IMR-90 (cell line): ENCODE measurements at regions not wholly inside any gene's neighbourhood (a gene's known extent, or its start where the extent isn't known, plus 50 kb on each side); places are given as distances from the start of the nearest gene placed in this dataset.

Experiments
- ATAC-seq: fragments of 200-7000 bp; cut with Tn5 transposase; 2 replicates; pipeline ENCODE4 v1.9.1; 2020; ENCODE audit warnings: low read depth, mild to moderate bottlenecking, moderate library complexity
- BruUV-seq: library from RNA; stranded (reverse); fragments of 400-500 nt; replicated peaks from 2 replicates; lab custom pipeline; 2021; lab: Mats Ljungman, UMichigan
- CTCF ChIA-PET: fragments of 300-600 bp; formaldehyde crosslinking; extraction: SDS; loops from one replicate; lab custom pipeline; 2021; ENCODE audit warnings: antibody characterized with exemption; lab: Yijun Ruan, JAX
- POLR2A ChIA-PET: fragments of 300-600 bp; sonication (Branson Sonifier 250); formaldehyde crosslinking; loops from one replicate; lab custom pipeline; 2022; ENCODE audit warnings: antibody characterized with exemption; ENCODE audit not compliant: unreplicated experiment; lab: Charles Lee
- DNase-seq: peaks from one replicate; pipeline ENCODE4 v3.0.0; 2013
- H2AFZ ChIP-seq: replicated peaks from 2 replicates; pipeline ENCODE3; 2013; ENCODE audit warnings: low read length, mild to moderate bottlenecking; ENCODE audit not compliant: poor library complexity
- H2AK5ac ChIP-seq: 2 replicates; pipeline ENCODE4 v1.6.1; 2013; ENCODE audit warnings: low read depth, low read length, inconsistent platforms
- H2AK9ac ChIP-seq: replicated peaks from 2 replicates; pipeline ENCODE3; 2013; ENCODE audit warnings: mild to moderate bottlenecking, low read depth, low read length, moderate library complexity; ENCODE audit not compliant: poor library complexity
- H2BK120ac ChIP-seq: 2 replicates; pipeline ENCODE4 v1.6.1; 2013; ENCODE audit warnings: low read depth, low read length, inconsistent platforms
- H2BK15ac ChIP-seq: 3 replicates; pipeline ENCODE4 v1.6.1; 2013; ENCODE audit warnings: low read depth, low read length, inconsistent platforms
- H2BK20ac ChIP-seq: 2 replicates; pipeline ENCODE4 v1.6.1; 2013; ENCODE audit warnings: low read depth, mild to moderate bottlenecking, inconsistent platforms, low read length, moderate library complexity
- H2BK5ac ChIP-seq: 2 replicates; pipeline ENCODE4 v1.6.1; 2013; ENCODE audit warnings: mild to moderate bottlenecking, low read depth, low read length, inconsistent platforms; ENCODE audit not compliant: poor library complexity, severe bottlenecking
- H3K14ac ChIP-seq: replicated peaks from 2 replicates; pipeline ENCODE4 v1.6.1; 2013; ENCODE audit warnings: low read depth, low read length, inconsistent platforms
- H3K18ac ChIP-seq: 2 replicates; pipeline ENCODE4 v1.6.1; 2013; ENCODE audit warnings: low read depth, low read length, control low read depth
- H3K23ac ChIP-seq: 2 replicates; pipeline ENCODE4 v1.6.1; 2013; ENCODE audit warnings: low read depth, low read length, inconsistent platforms
- H3K27ac ChIP-seq: 2 replicates; pipeline ENCODE4 v1.5.1; 2013; ENCODE audit warnings: mild to moderate bottlenecking, control low read depth, low read length; ENCODE audit not compliant: insufficient read depth
- H3K27me3 ChIP-seq: 2 replicates; pipeline ENCODE4 v1.6.1; 2013; ENCODE audit warnings: low read length; ENCODE audit not compliant: control insufficient read depth, insufficient read depth
- H3K36me3 ChIP-seq: 2 replicates; pipeline ENCODE4 v1.6.1; 2013; ENCODE audit warnings: low read length, mixed read lengths; ENCODE audit not compliant: control insufficient read depth, insufficient read depth
- H3K4ac ChIP-seq: 2 replicates; pipeline ENCODE4 v1.6.1; 2013; ENCODE audit warnings: low read depth, low read length, inconsistent platforms
- H3K4me1 ChIP-seq: 2 replicates; pipeline ENCODE4 v1.6.1; 2013; ENCODE audit warnings: low read length, mixed read lengths; ENCODE audit not compliant: control insufficient read depth, insufficient read depth
- H3K4me2 ChIP-seq: 2 replicates; pipeline ENCODE4 v1.6.1; 2013; ENCODE audit warnings: low read depth, mild to moderate bottlenecking, control low read depth, low read length, moderate library complexity
- H3K4me3 ChIP-seq: 2 replicates; pipeline ENCODE4 v1.5.1; 2013; ENCODE audit warnings: low read depth, mild to moderate bottlenecking, control low read depth, low read length, moderate library complexity; ENCODE audit not compliant: insufficient read depth
- H3K56ac ChIP-seq: 2 replicates; pipeline ENCODE4 v1.6.1; 2013; ENCODE audit warnings: low read length, inconsistent platforms; ENCODE audit not compliant: insufficient read depth; ENCODE audit errors: extremely low read depth
- H3K79me1 ChIP-seq, 2 experiments: 2 replicates each; pipeline ENCODE4 v1.6.1; 2013; ENCODE audit warnings: low read length in 2 of 2, inconsistent platforms in 1 of 2, low read depth in 1 of 2
- H3K9ac ChIP-seq: 2 replicates; pipeline ENCODE4 v1.6.1; 2013; ENCODE audit warnings: low read depth, low read length, control low read depth
- H3K9me1 ChIP-seq: 2 replicates; pipeline ENCODE4 v1.6.1; 2013; ENCODE audit warnings: low read length, inconsistent platforms; ENCODE audit not compliant: insufficient read depth
- H3K9me3 ChIP-seq: 2 replicates; pipeline ENCODE4 v1.6.1; 2013; ENCODE audit warnings: low read length; ENCODE audit not compliant: control insufficient read depth, insufficient read depth
- H4K20me1 ChIP-seq: 2 replicates; pipeline ENCODE4 v1.6.1; 2013; ENCODE audit warnings: low read length, inconsistent platforms; ENCODE audit not compliant: insufficient read depth
- H4K5ac ChIP-seq: 2 replicates; pipeline ENCODE4 v1.6.1; 2013; ENCODE audit warnings: mild to moderate bottlenecking, low read depth, low read length, control low read depth
- H4K8ac ChIP-seq, 2 experiments: 2 replicates each; pipeline ENCODE4 v1.6.1; 2013; ENCODE audit warnings: low read depth in 2 of 2, low read length in 2 of 2, control low read depth in 1 of 2, inconsistent platforms in 1 of 2
- H4K91ac ChIP-seq: 2 replicates; pipeline ENCODE4 v1.6.1; 2013; ENCODE audit warnings: low read depth, low read length, inconsistent platforms; ENCODE audit not compliant: insufficient read depth
- BHLHE40 ChIP-seq: fragments of 150-350 bp; IDR thresholded peaks from 2 replicates; pipeline ENCODE4 v1.6.1; 2016; ENCODE audit warnings: mild to moderate bottlenecking, low read depth, low read length
- CEBPB ChIP-seq: IDR thresholded peaks from 2 replicates; pipeline ENCODE4 v1.6.1; 2012; ENCODE audit warnings: low read depth, low read length, improper control_type of control experiment
- CHD1 ChIP-seq: IDR thresholded peaks from 2 replicates; pipeline ENCODE4 v1.6.1; 2012; ENCODE audit warnings: low read depth, low read length, improper control_type of control experiment
- ELK1 ChIP-seq: fragments of 150-350 bp; IDR thresholded peaks from 2 replicates; pipeline ENCODE4 v1.6.1; 2016; ENCODE audit warnings: low read depth, mild to moderate bottlenecking, low read length, moderate library complexity, borderline replicate concordance
- FOS ChIP-seq: fragments of 150-350 bp; IDR thresholded peaks from 2 replicates; pipeline ENCODE4 v1.6.1; 2016; ENCODE audit warnings: low read depth, low read length
- MAFK ChIP-seq: IDR thresholded peaks from 2 replicates; pipeline ENCODE4 v1.6.1; 2012; ENCODE audit warnings: low read depth, low read length, improper control_type of control experiment
- MAZ ChIP-seq: IDR thresholded peaks from 2 replicates; pipeline ENCODE4 v1.6.1; 2012; ENCODE audit warnings: low read depth, mild to moderate bottlenecking, low read length, improper control_type of control experiment, moderate library complexity, borderline replicate concordance
- MXI1 ChIP-seq: IDR thresholded peaks from 2 replicates; pipeline ENCODE4 v1.6.1; 2012; ENCODE audit warnings: low read depth, mild to moderate bottlenecking, low read length, moderate library complexity, borderline replicate concordance
- NFE2L2 ChIP-seq: fragments of 150-350 bp; IDR thresholded peaks from 2 replicates; pipeline ENCODE4 v1.6.1; 2016; ENCODE audit warnings: low read depth, mild to moderate bottlenecking, low read length
- POLR2A ChIP-seq: IDR thresholded peaks from 2 replicates; pipeline ENCODE4 v1.6.1; 2012; ENCODE audit warnings: mild to moderate bottlenecking, low read depth, low read length
- RAD21 ChIP-seq: IDR thresholded peaks from 2 replicates; pipeline ENCODE4 v1.6.1; 2012; ENCODE audit warnings: low read length, improper control_type of control experiment
- RFX5 ChIP-seq: IDR thresholded peaks from 2 replicates; pipeline ENCODE4 v1.8.0; 2012; ENCODE audit warnings: low read depth, mild to moderate bottlenecking, low read length, moderate library complexity
- USF2 ChIP-seq: fragments of 150-350 bp; IDR thresholded peaks from 2 replicates; pipeline ENCODE4 v1.6.1; 2017; ENCODE audit warnings: mild to moderate bottlenecking, antibody characterized with exemption, low read length, low read depth
- WGBS, 2 experiments: methylation state at CpG; one replicate each; pipeline versions ENCODE4 v1.1.5 to v1.1.7; 2013; ENCODE audit warnings: missing lambda C conversion rate in 2 of 2; ENCODE audit not compliant: insufficient read length in 1 of 2; ENCODE audit errors: extremely low coverage in 2 of 2; 5-methylcytosine and 5-hydroxymethylcytosine counted together
- dilution Hi-C: fragments of 300-500 bp; cut with HindIII; formaldehyde crosslinking; loops from one replicate; pipeline ENCODE4 v1.14.3; 2018; ENCODE audit warnings: low sequenced_read_pairs; ENCODE audit not compliant: unreplicated experiment
- in situ Hi-C: fragments of 300-500 bp; cut with MboI; formaldehyde crosslinking; loops from 3 replicates; pipeline ENCODE4 v1.14.3; 2019; ENCODE audit warnings: low sequenced_read_pairs, inconsistent platforms, mixed read lengths
- intact Hi-C: fragments of 100-400 bp; cut with micrococcal nuclease; formaldehyde crosslinking; loops from 2 replicates; pipeline ENCODE4 v1.10.0; 2022

GRCh38 chr5:166488560-166488959 lies 1802.9 kb upstream of the WWC1 start:
- Histone ChIP-seq H3K4ac (no peak overlapping the region), H4K5ac (no peak overlapping the region), H3K79me1 (no peaks in the 10 kb centered on the region), H3K9me1 (no peaks in the 10 kb centered on the region), H3K4me1 (no peaks in the 10 kb centered on the region), H4K20me1 (no peaks in the 10 kb centered on the region), H3K4me3 (no peak overlapping the region), H3K4me2 (no peak overlapping the region), H3K27ac (no peak overlapping the region), H3K14ac (no peak overlapping the region), H3K9ac (no peak overlapping the region), H4K8ac (no peak overlapping the region), H3K23ac (no peak overlapping the region), H3K27me3 (no peaks in the 10 kb centered on the region), H2AK5ac (no peak overlapping the region), H2BK15ac (no peak overlapping the region), H3K56ac (no peak overlapping the region), H3K36me3 (no peaks in the 10 kb centered on the region), H2BK120ac (no peak overlapping the region), H4K91ac (no peak overlapping the region), H2BK20ac (no peak overlapping the region), H2BK5ac (no peak overlapping the region), H3K18ac (no peak overlapping the region), H2AFZ (no peak overlapping the region), H2AK9ac (no peak overlapping the region), H3K9me3 (peaks cover 9% of the 10 kb centered on the region)
- BruUV-seq: no TSS peak
- CTCF ChIA-PET: no interaction called here
- TF ChIP-seq RFX5: no peak
- TF ChIP-seq CEBPB: no peak
- no peak for TF ChIP-seq RAD21
- TF ChIP-seq USF2: no peak
- no peak for TF ChIP-seq ELK1
- no peak for TF ChIP-seq BHLHE40
- no peak for TF ChIP-seq MXI1
- no peak for TF ChIP-seq NFE2L2
- no peak for TF ChIP-seq MAZ
- no peak for TF ChIP-seq POLR2A
- no peak for TF ChIP-seq MAFK
- no peak for TF ChIP-seq FOS
- TF ChIP-seq CHD1: no peak
- WGBS, 2 experiments: no CpG with 5 or more reads among the region's 3 CpGs
- intact Hi-C loops (no loop called here), dilution Hi-C loops (no loop called here), in situ Hi-C loops (no loop called here)
- ATAC-seq (no peak), DNase-seq (no peak)
- POLR2A ChIA-PET: no interaction called here
